Rectal smooth muscle tissue (tissue), 1 donor: ENCODE measurements at regions not wholly inside any gene's neighbourhood (a gene's known extent, or its start where the extent isn't known, plus 50 kb on each side); places are given as distances from the start of the nearest gene placed in this dataset.

ENCODE experiments used
- H3K27ac ChIP-seq: one replicate; pipeline ENCODE4 v1.7.0; 2013; ENCODE audit warnings: low read depth, low read length, inconsistent platforms
- H3K27me3 ChIP-seq: one replicate; pipeline ENCODE4 v1.7.0; 2013; ENCODE audit warnings: low read length; ENCODE audit not compliant: control insufficient read depth, insufficient read depth
- H3K36me3 ChIP-seq: one replicate; pipeline ENCODE4 v1.7.0; 2013; ENCODE audit warnings: low read length; ENCODE audit not compliant: control insufficient read depth, insufficient read depth
- H3K4me1 ChIP-seq: one replicate; pipeline ENCODE4 v1.7.0; 2013; ENCODE audit warnings: low read length; ENCODE audit not compliant: control insufficient read depth, insufficient read depth
- H3K4me3 ChIP-seq: one replicate; pipeline ENCODE4 v1.7.0; 2013; ENCODE audit warnings: low read length
- H3K9ac ChIP-seq: one replicate; pipeline ENCODE4 v1.7.0; 2013; ENCODE audit warnings: low read length

GRCh38 chr11:116538677-116539076, 234.1 kb downstream of the BUD13 start:
- H3K4me1 ChIP-seq, result no peaks in the 10 kb centered on the region
- no peak overlapping the region for H3K9ac ChIP-seq
- H3K27ac ChIP-seq, result no peak overlapping the region
- H3K36me3 ChIP-seq, result no peaks in the 10 kb centered on the region
- H3K27me3 ChIP-seq, result peaks cover 2% of the 10 kb centered on the region
- H3K4me3 ChIP-seq, result no peak overlapping the region

- Histone ChIP-seq H3K27ac (no peak overlapping the region), H3K36me3 (no peaks in the 10 kb centered on the region), H3K9ac (no peak overlapping the region), H3K27me3 (peaks cover 2% of the 10 kb centered on the region), H3K4me1 (no peaks in the 10 kb centered on the region), H3K4me3 (no peak overlapping the region)
Measured at GRCh38 chr11:116537709-116538108, 235.1 kb downstream of the BUD13 start.

- Histone ChIP-seq H3K27me3 (peaks cover 2% of the 10 kb centered on the region), H3K36me3 (no peaks in the 10 kb centered on the region), H3K4me3 (no peak overlapping the region), H3K9ac (no peak overlapping the region), H3K4me1 (no peaks in the 10 kb centered on the region), H3K27ac (no peak overlapping the region)
Measured at GRCh38 chr11:116537121-116537520, 235.7 kb downstream of the BUD13 start.

GRCh38 chr11:116536416-116536815, 236.4 kb downstream of the BUD13 start:
- Histone ChIP-seq H3K4me3 (no peak overlapping the region), H3K36me3 (no peaks in the 10 kb centered on the region), H3K27me3 (peaks cover 2% of the 10 kb centered on the region), H3K27ac (no peak overlapping the region), H3K9ac (no peak overlapping the region), H3K4me1 (no peaks in the 10 kb centered on the region)

- Histone ChIP-seq H3K27ac (no peak overlapping the region), H3K4me3 (no peak overlapping the region), H3K4me1 (no peaks in the 10 kb centered on the region), H3K36me3 (no peaks in the 10 kb centered on the region), H3K27me3 (peaks cover 2% of the 10 kb centered on the region), H3K9ac (no peak overlapping the region)
Measured at GRCh38 chr11:116535994-116536393, 236.8 kb downstream of the BUD13 start.

- Histone ChIP-seq H3K36me3 (no peaks in the 10 kb centered on the region), H3K27me3 (peaks cover 2% of the 10 kb centered on the region), H3K4me1 (no peaks in the 10 kb centered on the region), H3K27ac (no peak overlapping the region), H3K9ac (no peak overlapping the region), H3K4me3 (no peak overlapping the region)
Measured at GRCh38 chr11:116535120-116535519, 237.7 kb downstream of the BUD13 start.

- no peak overlapping the region for H3K27ac ChIP-seq
- H3K4me1 ChIP-seq, result no peaks in the 10 kb centered on the region
- no peak overlapping the region for H3K9ac ChIP-seq
- H3K36me3 ChIP-seq, result no peaks in the 10 kb centered on the region
- H3K27me3 ChIP-seq, result peaks cover 2% of the 10 kb centered on the region
- no peak overlapping the region for H3K4me3 ChIP-seq
Measured at GRCh38 chr11:116534270-116534975, 238.4 kb downstream of the BUD13 start.

GRCh38 chr11:116533186-116533825, 239.5 kb downstream of the BUD13 start:
- H3K27ac ChIP-seq, result no peak overlapping the region
- no peak overlapping the region for H3K9ac ChIP-seq
- H3K36me3 ChIP-seq, result no peaks in the 10 kb centered on the region
- H3K27me3 ChIP-seq, result peaks cover 2% of the 10 kb centered on the region
- H3K4me1 ChIP-seq, result no peaks in the 10 kb centered on the region
- H3K4me3 ChIP-seq, result no peak overlapping the region

GRCh38 chr11:116532066-116532465, 240.7 kb downstream of the BUD13 start:
- Histone ChIP-seq H3K9ac (no peak overlapping the region), H3K4me1 (no peaks in the 10 kb centered on the region), H3K27ac (no peak overlapping the region), H3K4me3 (no peak overlapping the region), H3K36me3 (no peaks in the 10 kb centered on the region), H3K27me3 (no peaks in the 10 kb centered on the region)

GRCh38 chr11:116530705-116531104, 242.1 kb downstream of the BUD13 start:
- H3K4me3 ChIP-seq, result no peak overlapping the region
- H3K27ac ChIP-seq, result no peak overlapping the region
- no peaks in the 10 kb centered on the region for H3K4me1 ChIP-seq
- H3K9ac ChIP-seq, result no peak overlapping the region
- H3K36me3 ChIP-seq, result no peaks in the 10 kb centered on the region
- no peaks in the 10 kb centered on the region for H3K27me3 ChIP-seq

- H3K36me3 ChIP-seq, result no peaks in the 10 kb centered on the region
- H3K27ac ChIP-seq, result no peak overlapping the region
- no peaks in the 10 kb centered on the region for H3K27me3 ChIP-seq
- no peaks in the 10 kb centered on the region for H3K4me1 ChIP-seq
- no peak overlapping the region for H3K4me3 ChIP-seq
- H3K9ac ChIP-seq, result no peak overlapping the region
Measured at GRCh38 chr11:116529271-116529670, 243.5 kb downstream of the BUD13 start.

- H3K4me1 ChIP-seq, result no peaks in the 10 kb centered on the region
- no peak overlapping the region for H3K9ac ChIP-seq
- H3K36me3 ChIP-seq, result no peaks in the 10 kb centered on the region
- H3K27me3 ChIP-seq, result no peaks in the 10 kb centered on the region
- H3K27ac ChIP-seq, result no peak overlapping the region
- no peak overlapping the region for H3K4me3 ChIP-seq
Measured at GRCh38 chr11:116527180-116527991, 245.4 kb downstream of the BUD13 start.
